ENCODE measurements at regions not wholly inside any gene's neighbourhood (a gene's known extent, or its start where the extent isn't known, plus 50 kb on each side); places are given as distances from the start of the nearest gene placed in this dataset.

DNA sequence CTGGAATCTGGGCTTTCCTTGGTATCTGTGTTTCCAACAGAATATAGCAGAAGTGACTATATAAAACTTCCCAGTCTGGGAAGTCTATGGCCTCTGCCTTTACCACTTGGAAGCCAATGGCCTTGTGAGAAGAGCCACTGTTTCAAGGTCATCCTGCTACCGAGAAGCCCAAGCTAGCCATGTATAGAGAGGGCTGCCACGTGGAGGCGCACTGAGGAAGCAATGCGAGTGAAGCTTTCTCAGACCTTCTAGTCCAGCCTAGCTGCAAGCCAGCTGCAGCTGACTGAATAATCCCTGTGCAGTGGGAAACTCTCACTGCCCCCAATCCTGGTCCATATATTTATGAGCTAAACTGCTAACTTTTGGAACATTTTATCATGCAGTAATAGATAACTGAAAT, 661.8 kb upstream of the RIOK2 start:
- no peak for DNase-seq (ENCODE audit: low read depth)
- no peak overlapping the region for H3K4me3 ChIP-seq (ENCODE audit: low read depth, low read length)
- TF ChIP-seq, protein P1, sequence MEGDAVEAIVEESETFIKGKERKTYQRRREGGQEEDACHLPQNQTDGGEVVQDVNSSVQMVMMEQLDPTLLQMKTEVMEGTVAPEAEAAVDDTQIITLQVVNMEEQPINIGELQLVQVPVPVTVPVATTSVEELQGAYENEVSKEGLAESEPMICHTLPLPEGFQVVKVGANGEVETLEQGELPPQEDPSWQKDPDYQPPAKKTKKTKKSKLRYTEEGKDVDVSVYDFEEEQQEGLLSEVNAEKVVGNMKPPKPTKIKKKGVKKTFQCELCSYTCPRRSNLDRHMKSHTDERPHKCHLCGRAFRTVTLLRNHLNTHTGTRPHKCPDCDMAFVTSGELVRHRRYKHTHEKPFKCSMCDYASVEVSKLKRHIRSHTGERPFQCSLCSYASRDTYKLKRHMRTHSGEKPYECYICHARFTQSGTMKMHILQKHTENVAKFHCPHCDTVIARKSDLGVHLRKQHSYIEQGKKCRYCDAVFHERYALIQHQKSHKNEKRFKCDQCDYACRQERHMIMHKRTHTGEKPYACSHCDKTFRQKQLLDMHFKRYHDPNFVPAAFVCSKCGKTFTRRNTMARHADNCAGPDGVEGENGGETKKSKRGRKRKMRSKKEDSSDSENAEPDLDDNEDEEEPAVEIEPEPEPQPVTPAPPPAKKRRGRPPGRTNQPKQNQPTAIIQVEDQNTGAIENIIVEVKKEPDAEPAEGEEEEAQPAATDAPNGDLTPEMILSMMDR (IDR thresholded peaks at IDR 0.05; ENCODE audit: low read depth, low read length, missing control alignments), result no peak

DNA sequence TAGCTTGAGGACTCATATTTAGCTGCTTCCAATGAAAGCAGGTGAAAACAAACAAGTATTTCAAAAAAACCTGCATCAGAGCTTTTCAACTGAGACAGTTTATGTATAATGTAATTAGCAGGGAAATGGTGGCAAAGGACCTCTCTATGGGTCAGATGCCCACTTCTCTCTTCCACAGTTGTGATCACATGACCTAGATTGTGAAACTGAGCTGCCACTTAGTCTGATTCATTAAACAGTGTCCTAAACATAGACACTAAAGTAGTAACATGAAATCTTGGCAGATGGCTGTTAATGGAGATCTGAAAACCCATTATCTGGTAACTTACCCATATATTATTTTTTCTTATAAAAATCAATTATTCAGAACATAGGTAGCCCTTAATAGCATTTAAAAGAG, 663.6 kb upstream of the RIOK2 start:
- no peak overlapping the region for H3K4me3 ChIP-seq (ENCODE audit: low read depth, low read length)
- DNase-seq (ENCODE audit: low read depth), result no peak
- TF ChIP-seq, protein P1 (IDR thresholded peaks at IDR 0.05; ENCODE audit: low read depth, low read length, missing control alignments), result no peak

DNA sequence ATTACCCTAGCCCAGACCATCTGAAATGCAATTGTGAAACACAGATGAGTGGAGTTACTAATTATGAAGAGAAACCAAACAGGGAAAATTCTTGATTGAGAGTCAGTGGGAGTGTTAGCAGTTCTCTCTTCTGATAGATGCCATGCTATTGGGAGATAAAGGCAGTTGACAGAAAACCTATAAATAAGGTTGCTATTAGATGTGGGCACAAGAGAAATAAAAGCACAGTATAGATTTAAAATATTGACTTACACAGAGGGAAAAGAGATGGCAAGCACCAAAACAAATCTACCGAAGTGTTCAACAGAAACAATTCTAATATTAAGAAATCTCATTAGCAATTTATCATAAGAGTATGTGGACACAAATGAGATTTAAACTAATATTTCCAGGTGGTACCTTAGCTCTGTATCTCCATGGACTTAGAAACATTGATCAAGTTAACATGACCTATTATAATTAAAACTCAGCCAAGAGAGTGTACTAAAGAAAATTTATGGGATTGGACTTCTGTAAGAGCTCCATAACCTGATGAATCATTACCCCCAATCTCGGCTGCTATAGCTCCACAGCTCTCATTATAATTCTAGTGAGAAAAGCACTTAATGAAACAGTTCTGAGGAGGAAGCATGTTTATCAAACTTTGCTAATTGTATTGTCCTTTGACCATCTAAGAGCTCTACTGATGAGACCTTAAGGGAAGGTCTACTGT, 665.0 kb upstream of the RIOK2 start:
- no peak for DNase-seq (ENCODE audit: low read depth)
- H3K4me3 ChIP-seq (ENCODE audit: low read depth, low read length), result no peak overlapping the region
- TF ChIP-seq, protein P1 (IDR thresholded peaks at IDR 0.05; ENCODE audit: low read depth, low read length, missing control alignments), result no peak

DNA sequence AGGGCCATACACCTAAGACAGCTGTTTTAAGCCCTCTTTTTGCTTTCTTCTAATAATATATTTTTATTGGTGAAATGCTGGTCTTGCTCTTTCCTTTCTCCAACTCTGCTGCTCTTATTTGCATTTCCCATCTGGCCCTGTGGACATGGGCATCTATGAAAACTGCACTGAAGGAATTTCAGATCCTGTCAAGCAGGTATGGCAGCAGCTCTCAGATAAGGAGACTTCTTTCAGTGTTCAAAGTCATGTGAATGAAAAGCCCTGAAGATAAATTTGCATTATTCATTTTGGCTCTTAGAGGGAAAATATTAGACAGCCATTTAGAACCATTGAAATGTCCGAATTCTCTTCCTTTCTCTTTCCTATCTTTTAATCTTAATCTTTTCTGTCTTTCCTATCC, 668.0 kb upstream of the RIOK2 start:
- DNase-seq (ENCODE audit: low read depth), result no peak
- H3K4me3 ChIP-seq (ENCODE audit: low read depth, low read length), result no peak overlapping the region
- TF ChIP-seq, protein P1 (IDR thresholded peaks at IDR 0.05; ENCODE audit: low read depth, low read length, missing control alignments), result no peak

DNA sequence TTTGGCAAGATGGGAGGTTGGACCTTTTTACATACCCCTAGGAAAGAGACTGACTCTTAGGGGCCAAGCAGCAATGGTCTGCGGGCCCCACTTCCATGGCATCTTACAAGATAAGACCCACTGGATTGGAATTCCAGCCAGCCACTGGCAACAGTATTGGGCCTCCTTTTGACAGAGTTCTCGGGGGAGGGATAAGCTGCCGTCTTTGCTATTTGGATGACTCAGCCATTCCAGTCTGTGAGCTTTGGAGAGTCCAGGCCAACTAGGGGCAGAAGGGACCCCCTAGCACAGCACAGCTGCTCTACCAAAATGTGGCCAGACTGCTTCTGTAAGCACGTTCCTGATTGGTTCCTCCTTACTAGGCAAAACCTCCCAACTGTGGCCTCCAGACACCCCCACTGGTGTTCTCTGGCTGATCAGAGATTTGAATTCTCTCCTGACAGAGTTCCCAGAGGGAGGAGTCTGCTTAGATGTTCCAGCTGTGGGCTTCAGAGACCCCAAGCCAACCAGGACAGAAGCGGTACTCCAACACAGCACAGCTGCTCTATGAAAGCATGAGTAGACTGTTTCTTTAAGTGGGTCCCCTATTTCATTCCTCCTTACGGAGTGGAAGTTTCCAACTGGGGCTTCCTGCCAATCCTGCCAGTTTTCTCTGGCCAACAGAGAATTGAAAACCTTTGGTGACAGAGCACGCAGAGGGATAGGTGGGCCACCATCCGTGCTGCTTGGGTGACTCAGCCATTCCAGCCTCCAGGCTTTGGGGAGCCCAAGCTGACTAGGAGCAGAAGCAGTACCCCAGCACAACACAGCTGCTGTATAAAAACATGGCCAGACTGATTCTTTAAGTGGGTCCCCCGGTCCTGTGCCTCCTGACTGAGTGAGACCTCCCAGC, 672.1 kb upstream of the RIOK2 start:
- no peak for DNase-seq (ENCODE audit: low read depth)
- H3K4me3 ChIP-seq (ENCODE audit: low read depth, low read length), result no peak overlapping the region
- TF ChIP-seq, protein P1 (IDR thresholded peaks at IDR 0.05; ENCODE audit: low read depth, low read length, missing control alignments), result no peak

DNA sequence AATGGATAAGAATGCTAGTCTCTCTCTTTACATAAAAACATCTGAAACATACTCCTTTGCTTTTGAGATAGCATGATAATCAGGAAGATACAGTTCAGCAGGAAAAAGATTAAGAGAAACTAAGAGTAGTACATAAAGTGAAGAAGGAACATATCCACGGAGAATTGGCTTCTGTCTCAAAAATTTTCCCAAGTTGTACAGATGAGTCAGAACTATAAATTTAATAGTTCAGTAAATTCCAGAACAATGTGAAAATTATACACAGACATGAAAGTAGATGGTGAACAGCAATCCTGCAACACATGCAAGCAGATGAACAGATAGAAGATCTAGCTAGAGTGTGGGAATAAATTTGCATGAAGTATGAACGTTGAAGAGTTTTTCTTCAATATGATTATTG, 691.4 kb upstream of the RIOK2 start:
- no peak overlapping the region for H3K4me3 ChIP-seq (ENCODE audit: low read depth, low read length)
- DNase-seq (ENCODE audit: low read depth), result no peak
- TF ChIP-seq, protein P1 (IDR thresholded peaks at IDR 0.05; ENCODE audit: low read depth, low read length, missing control alignments), result no peak

Data from GM12864 (cell line).